ENCODE measurements at regions not wholly inside any gene's neighbourhood (a gene's known extent, or its start where the extent isn't known, plus 50 kb on each side); places are given as distances from the start of the nearest gene placed in this dataset.
"Not testable (repeated sequence)": the region's sequence is repeated elsewhere in the genome, so short reads cannot be mapped to it uniquely, and the experiment has no call there.

DNA sequence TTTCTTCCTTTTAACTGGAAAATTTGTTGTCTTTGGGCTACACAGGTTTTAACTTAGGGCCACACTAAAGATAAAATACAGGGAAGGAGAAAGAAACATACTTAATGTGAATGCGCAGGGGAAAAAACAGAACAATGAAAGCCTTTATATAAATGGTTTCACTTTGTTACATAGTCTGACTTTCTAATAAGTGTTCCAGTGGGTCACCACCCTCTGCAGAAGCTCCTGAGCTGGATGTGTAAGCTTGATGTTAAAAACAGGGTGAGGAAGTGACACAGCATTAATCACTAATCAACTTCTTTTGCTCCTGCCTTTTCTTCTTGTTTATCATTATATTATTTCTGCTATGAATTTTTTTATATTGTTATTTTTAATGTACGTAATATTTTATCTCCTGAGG, 445.6 kb upstream of the CA10 start:
- CTCF ChIA-PET: no interaction called here
- DNase-seq (ENCODE audit: low read depth, low spot score): no peak
- H2AFZ ChIP-seq (ENCODE audit: low read depth, low read length, poor library complexity, severe bottlenecking): no peak overlapping the region
- RAD21 ChIA-PET (ENCODE audit: low non-redundant PET in 1 of 2, low total read pairs in 2 of 2, uncharacterized antibody in 2 of 2, unreplicated experiment in 2 of 2): no interaction called here
- peaks cover 32 to 43% of the 10 kb centered on the region in 2 experiments; a peak in 3 of 4 replicates for H3K9me3 ChIP-seq (ENCODE audit: control insufficient read depth in 1 of 2, insufficient read depth in 1 of 2, low read depth in 1 of 2, low read length in 2 of 2)
- no peak overlapping the region for H3K27ac ChIP-seq (ENCODE audit: low read depth, low read length)
- POLR2A ChIA-PET: no interaction called here
- intact Hi-C loops (cut with micrococcal nuclease): no loop called here
- no peak overlapping the region for H3K4me2 ChIP-seq (ENCODE audit: low read length)
- no peak overlapping the region for H3K4me3 ChIP-seq (replicated peaks in 1 of 2; ENCODE audit: low read depth in 1 of 2, low read length in 2 of 2)
- H3K9ac ChIP-seq (ENCODE audit: low read length): no peak overlapping the region
- H3K79me2 ChIP-seq (ENCODE audit: insufficient read depth, low read length): no peaks in the 10 kb centered on the region
- no peaks in the 10 kb centered on the region for H3K9me2 ChIP-seq (ENCODE audit: insufficient read depth)
- no peaks in the 10 kb centered on the region for H3K36me3 ChIP-seq (ENCODE audit: control insufficient read depth in 1 of 2, insufficient read depth in 2 of 2, low read length in 2 of 2)
- H4K20me1 ChIP-seq (ENCODE audit: insufficient read depth): no peaks in the 10 kb centered on the region
- TF ChIP-seq RAD21 (IDR thresholded peaks at IDR 0.05; ENCODE audit: low read depth) (no peak), CBX3 (IDR thresholded peaks at IDR 0.05; ENCODE audit: low read depth) (no peak), SP1 (IDR thresholded peaks at IDR 0.05; ENCODE audit: low read depth) (no peak), SRF (IDR thresholded peaks at IDR 0.05; ENCODE audit: low read depth) (no peak), YY1 (IDR thresholded peaks at IDR 0.05; ENCODE audit: extremely low read depth, insufficient replicate concordance, low read depth, low read length) (no peak), EZH2phosphoT487 (IDR thresholded peaks at IDR 0.05; ENCODE audit: borderline replicate concordance) (no peak), ZNF274 (IDR thresholded peaks at IDR 0.05; ENCODE audit: low read depth, low read length) (no peak)
- TF ChIP-seq, protein P1, sequence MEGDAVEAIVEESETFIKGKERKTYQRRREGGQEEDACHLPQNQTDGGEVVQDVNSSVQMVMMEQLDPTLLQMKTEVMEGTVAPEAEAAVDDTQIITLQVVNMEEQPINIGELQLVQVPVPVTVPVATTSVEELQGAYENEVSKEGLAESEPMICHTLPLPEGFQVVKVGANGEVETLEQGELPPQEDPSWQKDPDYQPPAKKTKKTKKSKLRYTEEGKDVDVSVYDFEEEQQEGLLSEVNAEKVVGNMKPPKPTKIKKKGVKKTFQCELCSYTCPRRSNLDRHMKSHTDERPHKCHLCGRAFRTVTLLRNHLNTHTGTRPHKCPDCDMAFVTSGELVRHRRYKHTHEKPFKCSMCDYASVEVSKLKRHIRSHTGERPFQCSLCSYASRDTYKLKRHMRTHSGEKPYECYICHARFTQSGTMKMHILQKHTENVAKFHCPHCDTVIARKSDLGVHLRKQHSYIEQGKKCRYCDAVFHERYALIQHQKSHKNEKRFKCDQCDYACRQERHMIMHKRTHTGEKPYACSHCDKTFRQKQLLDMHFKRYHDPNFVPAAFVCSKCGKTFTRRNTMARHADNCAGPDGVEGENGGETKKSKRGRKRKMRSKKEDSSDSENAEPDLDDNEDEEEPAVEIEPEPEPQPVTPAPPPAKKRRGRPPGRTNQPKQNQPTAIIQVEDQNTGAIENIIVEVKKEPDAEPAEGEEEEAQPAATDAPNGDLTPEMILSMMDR (IDR thresholded peaks at IDR 0.05 in 2 of 3, conservative IDR thresholded peaks at IDR 0.05 in 1 of 3; ENCODE audit: borderline replicate concordance in 1 of 3, insufficient read depth in 1 of 3, low read depth in 2 of 3, low read length in 2 of 3): no peak
- BruUV-seq (replicated peaks): no TSS peak
- no peaks in the 10 kb centered on the region for H3K4me1 ChIP-seq (ENCODE audit: control insufficient read depth in 1 of 2, insufficient read depth in 2 of 2, low read length in 2 of 2)
- no peak for ATAC-seq
- no peaks in the 10 kb centered on the region for H3K27me3 ChIP-seq (ENCODE audit: insufficient read depth, low read length)

DNA sequence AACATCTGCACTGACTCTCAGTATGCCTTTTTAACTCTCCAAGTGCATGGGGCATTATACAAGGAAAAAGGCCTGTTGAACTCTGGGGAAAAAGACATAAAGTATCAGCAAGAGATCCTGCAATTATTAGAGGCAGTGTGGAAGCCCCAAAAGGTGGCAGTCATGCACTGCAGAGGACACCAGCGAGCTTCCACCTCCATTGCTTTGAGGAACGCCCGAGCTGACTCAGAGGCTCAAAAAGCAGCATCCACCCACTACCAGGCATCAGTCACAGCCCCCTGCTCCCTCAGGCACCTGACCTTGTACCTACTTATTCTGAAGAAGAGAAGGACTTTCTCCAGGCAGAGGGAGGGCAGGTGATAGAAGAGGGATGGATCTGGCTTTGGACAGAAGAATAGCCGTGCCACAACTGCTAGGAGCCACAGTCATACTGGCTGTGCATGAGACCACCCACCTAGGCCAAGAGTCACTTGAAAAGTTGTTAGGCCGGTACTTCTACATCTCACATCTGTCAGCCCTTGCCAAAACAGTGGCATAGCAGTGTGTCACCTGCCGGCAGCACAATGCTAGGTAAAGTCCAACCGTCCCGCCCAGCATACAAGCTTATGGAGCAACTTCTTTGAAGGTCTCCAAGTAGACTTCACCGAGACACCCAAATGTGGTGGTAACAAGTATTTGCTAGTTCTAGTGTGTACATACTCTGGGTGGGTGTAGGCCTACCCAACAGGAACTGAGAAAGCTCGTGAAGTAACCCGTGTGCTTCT, 439.1 kb upstream of the CA10 start:
- H3K4me3 ChIP-seq (replicated peaks in 1 of 2; ENCODE audit: low read depth in 1 of 2, low read length in 2 of 2); H3K79me2 ChIP-seq (ENCODE audit: insufficient read depth, low read length); H3K9ac ChIP-seq (ENCODE audit: low read length); RAD21 ChIA-PET (ENCODE audit: low non-redundant PET in 1 of 2, low total read pairs in 2 of 2, uncharacterized antibody in 2 of 2, unreplicated experiment in 2 of 2); H3K27me3 ChIP-seq (ENCODE audit: insufficient read depth, low read length); BruUV-seq (replicated peaks); H3K9me2 ChIP-seq (ENCODE audit: insufficient read depth); ATAC-seq; DNase-seq (ENCODE audit: low read depth, low spot score); intact Hi-C loops (cut with micrococcal nuclease); POLR2A ChIA-PET; H2AFZ ChIP-seq (ENCODE audit: low read depth, low read length, poor library complexity, severe bottlenecking); H3K4me2 ChIP-seq (ENCODE audit: low read length); CTCF ChIA-PET; H3K27ac ChIP-seq (ENCODE audit: low read depth, low read length); H3K36me3 ChIP-seq (ENCODE audit: control insufficient read depth in 1 of 2, insufficient read depth in 2 of 2, low read length in 2 of 2); H3K4me1 ChIP-seq (ENCODE audit: control insufficient read depth in 1 of 2, insufficient read depth in 2 of 2, low read length in 2 of 2); H4K20me1 ChIP-seq (ENCODE audit: insufficient read depth): not testable (repeated sequence)
- peaks cover 28 to 38% of the 10 kb centered on the region in 2 experiments; a peak in 3 of 4 replicates for H3K9me3 ChIP-seq (ENCODE audit: control insufficient read depth in 1 of 2, insufficient read depth in 1 of 2, low read depth in 1 of 2, low read length in 2 of 2)

All from HCT116 (cell line).